ENCODE measurements at regions not wholly inside any gene's neighbourhood (a gene's known extent, or its start where the extent isn't known, plus 50 kb on each side); places are given as distances from the start of the nearest gene placed in this dataset.

DNA sequence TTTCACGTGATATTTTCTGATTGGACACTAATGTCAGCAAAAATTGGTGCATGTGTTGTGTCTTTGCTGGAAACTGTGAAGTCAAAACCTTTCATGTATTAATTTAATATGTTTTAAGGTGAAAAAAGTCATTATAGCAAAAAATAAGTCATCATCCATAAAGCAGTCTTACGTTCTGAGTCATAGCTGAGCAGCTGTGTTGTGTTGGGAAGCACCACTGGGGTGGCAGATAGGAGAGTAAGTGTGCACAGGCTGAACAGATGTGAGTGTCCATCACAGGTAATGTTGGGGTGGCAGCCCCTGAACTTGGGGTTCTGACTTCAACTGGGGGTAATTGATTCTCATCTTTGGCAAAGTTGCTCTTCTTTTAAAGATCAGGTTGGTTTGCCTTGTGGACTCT, 156.8 kb downstream of the NXNL2 start:
- CTCF ChIA-PET = no interaction called here
- no peak overlapping the region for H3K9ac ChIP-seq
- H3K9me2 ChIP-seq = no peaks in the 10 kb centered on the region
- POLR2A ChIA-PET = no interaction called here
- no peaks in the 10 kb centered on the region for H4K20me1 ChIP-seq (ENCODE audit: insufficient read depth)
- no peaks in the 10 kb centered on the region; a peak in 1 of 4 replicates for H3K4me1 ChIP-seq (ENCODE audit: control insufficient read depth in 1 of 2, insufficient read depth in 2 of 2, low read depth in 1 of 2, low read length in 1 of 2)
- no peaks in the 10 kb centered on the region for H3K79me2 ChIP-seq (ENCODE audit: insufficient read depth)
- H3F3A ChIP-seq (replicated peaks; ENCODE audit: insufficient read depth) = no peaks in the 10 kb centered on the region
- TF ChIP-seq SIN3A (IDR thresholded peaks at IDR 0.05; ENCODE audit: borderline replicate concordance, low read depth, low read length) = no peak
- TF ChIP-seq RCOR1 (IDR thresholded peaks at IDR 0.05; ENCODE audit: low read length) = no peak
- TF ChIP-seq, protein P1, sequence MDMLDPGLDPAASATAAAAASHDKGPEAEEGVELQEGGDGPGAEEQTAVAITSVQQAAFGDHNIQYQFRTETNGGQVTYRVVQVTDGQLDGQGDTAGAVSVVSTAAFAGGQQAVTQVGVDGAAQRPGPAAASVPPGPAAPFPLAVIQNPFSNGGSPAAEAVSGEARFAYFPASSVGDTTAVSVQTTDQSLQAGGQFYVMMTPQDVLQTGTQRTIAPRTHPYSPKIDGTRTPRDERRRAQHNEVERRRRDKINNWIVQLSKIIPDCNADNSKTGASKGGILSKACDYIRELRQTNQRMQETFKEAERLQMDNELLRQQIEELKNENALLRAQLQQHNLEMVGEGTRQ (IDR thresholded peaks at IDR 0.05; ENCODE audit: borderline replicate concordance, low read depth, low read length) = no peak
- no peak for TF ChIP-seq TCF12 (IDR thresholded peaks at IDR 0.05)
- no peak for TF ChIP-seq RXRA (IDR thresholded peaks at IDR 0.05; ENCODE audit: borderline replicate concordance, low read depth)
- TF ChIP-seq YY1 (IDR thresholded peaks at IDR 0.05; ENCODE audit: low read depth) = no peak
- TF ChIP-seq, protein P2, sequence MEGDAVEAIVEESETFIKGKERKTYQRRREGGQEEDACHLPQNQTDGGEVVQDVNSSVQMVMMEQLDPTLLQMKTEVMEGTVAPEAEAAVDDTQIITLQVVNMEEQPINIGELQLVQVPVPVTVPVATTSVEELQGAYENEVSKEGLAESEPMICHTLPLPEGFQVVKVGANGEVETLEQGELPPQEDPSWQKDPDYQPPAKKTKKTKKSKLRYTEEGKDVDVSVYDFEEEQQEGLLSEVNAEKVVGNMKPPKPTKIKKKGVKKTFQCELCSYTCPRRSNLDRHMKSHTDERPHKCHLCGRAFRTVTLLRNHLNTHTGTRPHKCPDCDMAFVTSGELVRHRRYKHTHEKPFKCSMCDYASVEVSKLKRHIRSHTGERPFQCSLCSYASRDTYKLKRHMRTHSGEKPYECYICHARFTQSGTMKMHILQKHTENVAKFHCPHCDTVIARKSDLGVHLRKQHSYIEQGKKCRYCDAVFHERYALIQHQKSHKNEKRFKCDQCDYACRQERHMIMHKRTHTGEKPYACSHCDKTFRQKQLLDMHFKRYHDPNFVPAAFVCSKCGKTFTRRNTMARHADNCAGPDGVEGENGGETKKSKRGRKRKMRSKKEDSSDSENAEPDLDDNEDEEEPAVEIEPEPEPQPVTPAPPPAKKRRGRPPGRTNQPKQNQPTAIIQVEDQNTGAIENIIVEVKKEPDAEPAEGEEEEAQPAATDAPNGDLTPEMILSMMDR (IDR thresholded peaks at IDR 0.05) = no peak
- TF ChIP-seq TAF1 (IDR thresholded peaks at IDR 0.05; ENCODE audit: borderline replicate concordance, low read depth, low read length) = no peak
- TF ChIP-seq EZH2phosphoT487 (IDR thresholded peaks at IDR 0.05; ENCODE audit: borderline replicate concordance, low read depth) = no peak
- DNase-seq = no peak
- WGBS (ENCODE audit: low lambda C conversion rate) = 50% methylated on average over 2 of the region's 2 CpGs
- no peaks in the 10 kb centered on the region for H3K36me3 ChIP-seq (replicated peaks in 1 of 2; ENCODE audit: control insufficient read depth in 1 of 2, insufficient read depth in 2 of 2, low read length in 1 of 2)
- H3K4me3 ChIP-seq (ENCODE audit: low read depth in 2 of 2, low read length in 1 of 2) = no peak overlapping the region
- no peaks in the 10 kb centered on the region; the same call in 1 of the 2 replicates for H3K9me3 ChIP-seq
- no peak overlapping the region for H3K4me2 ChIP-seq
- no peak overlapping the region for H2AFZ ChIP-seq (ENCODE audit: low read depth)
- no peaks in the 10 kb centered on the region for H3K27me3 ChIP-seq (ENCODE audit: insufficient read depth)
- H3K27ac ChIP-seq (ENCODE audit: low read depth in 2 of 2, low read length in 1 of 2) = no peak overlapping the region

DNA sequence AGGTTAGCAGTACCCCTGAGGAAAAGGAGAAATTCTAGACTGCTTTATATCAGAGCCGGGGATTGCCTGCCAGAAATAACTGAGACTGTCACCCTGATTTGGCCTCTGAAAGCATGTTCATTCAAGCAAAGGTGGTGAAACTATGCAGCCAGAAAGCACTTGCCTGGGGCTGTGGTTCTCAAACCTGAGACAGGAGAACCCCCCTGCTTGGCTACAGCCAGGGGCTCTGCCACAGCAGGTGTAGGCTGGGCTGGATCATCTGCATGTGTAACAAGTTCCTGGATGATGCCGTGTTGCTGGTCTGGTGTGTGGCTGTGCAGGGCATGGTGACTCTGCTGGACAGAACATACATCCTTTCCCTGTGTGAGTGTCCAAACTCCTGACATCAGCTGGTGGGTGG, 157.8 kb downstream of the NXNL2 start:
- WGBS (ENCODE audit: low lambda C conversion rate) = 100% methylated on average over 1 of the region's 2 CpGs
- no peak for DNase-seq
- Histone ChIP-seq H3K27me3 (ENCODE audit: insufficient read depth) (no peaks in the 10 kb centered on the region), H3K4me2 (no peak overlapping the region), H3K9me3 (no peaks in the 10 kb centered on the region; the same call in 1 of the 2 replicates), H4K20me1 (ENCODE audit: insufficient read depth) (no peaks in the 10 kb centered on the region), H3F3A (replicated peaks; ENCODE audit: insufficient read depth) (no peaks in the 10 kb centered on the region), H3K9ac (no peak overlapping the region), H3K79me2 (ENCODE audit: insufficient read depth) (no peaks in the 10 kb centered on the region), H3K4me1 (ENCODE audit: control insufficient read depth in 1 of 2, insufficient read depth in 2 of 2, low read depth in 1 of 2, low read length in 1 of 2) (no peaks in the 10 kb centered on the region; a peak in 1 of 4 replicates), H2AFZ (ENCODE audit: low read depth) (no peak overlapping the region), H3K27ac (ENCODE audit: low read depth in 2 of 2, low read length in 1 of 2) (no peak overlapping the region), H3K9me2 (no peaks in the 10 kb centered on the region), H3K36me3 (replicated peaks in 1 of 2; ENCODE audit: control insufficient read depth in 1 of 2, insufficient read depth in 2 of 2, low read length in 1 of 2) (no peaks in the 10 kb centered on the region), H3K4me3 (ENCODE audit: low read depth in 2 of 2, low read length in 1 of 2) (no peak overlapping the region)
- CTCF ChIA-PET = no interaction called here
- POLR2A ChIA-PET = no interaction called here
- TF ChIP-seq, protein P3, sequence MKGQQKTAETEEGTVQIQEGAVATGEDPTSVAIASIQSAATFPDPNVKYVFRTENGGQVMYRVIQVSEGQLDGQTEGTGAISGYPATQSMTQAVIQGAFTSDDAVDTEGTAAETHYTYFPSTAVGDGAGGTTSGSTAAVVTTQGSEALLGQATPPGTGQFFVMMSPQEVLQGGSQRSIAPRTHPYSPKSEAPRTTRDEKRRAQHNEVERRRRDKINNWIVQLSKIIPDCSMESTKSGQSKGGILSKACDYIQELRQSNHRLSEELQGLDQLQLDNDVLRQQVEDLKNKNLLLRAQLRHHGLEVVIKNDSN (IDR thresholded peaks at IDR 0.05; ENCODE audit: borderline replicate concordance, low read depth) = no peak
- no peak for TF ChIP-seq RXRA (IDR thresholded peaks at IDR 0.05; ENCODE audit: borderline replicate concordance, low read depth)
- TF ChIP-seq, protein P4, sequence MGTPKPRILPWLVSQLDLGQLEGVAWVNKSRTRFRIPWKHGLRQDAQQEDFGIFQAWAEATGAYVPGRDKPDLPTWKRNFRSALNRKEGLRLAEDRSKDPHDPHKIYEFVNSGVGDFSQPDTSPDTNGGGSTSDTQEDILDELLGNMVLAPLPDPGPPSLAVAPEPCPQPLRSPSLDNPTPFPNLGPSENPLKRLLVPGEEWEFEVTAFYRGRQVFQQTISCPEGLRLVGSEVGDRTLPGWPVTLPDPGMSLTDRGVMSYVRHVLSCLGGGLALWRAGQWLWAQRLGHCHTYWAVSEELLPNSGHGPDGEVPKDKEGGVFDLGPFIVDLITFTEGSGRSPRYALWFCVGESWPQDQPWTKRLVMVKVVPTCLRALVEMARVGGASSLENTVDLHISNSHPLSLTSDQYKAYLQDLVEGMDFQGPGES (IDR thresholded peaks at IDR 0.05; ENCODE audit: low read depth, low read length) = no peak
- no peak for TF ChIP-seq MXI1 (IDR thresholded peaks at IDR 0.05; ENCODE audit: low read depth, low read length)
- no peak for TF ChIP-seq TCF12 (IDR thresholded peaks at IDR 0.05)
